ENCODE measurements at regions not wholly inside any gene's neighbourhood (a gene's known extent, or its start where the extent isn't known, plus 50 kb on each side); places are given as distances from the start of the nearest gene placed in this dataset.

GRCh38 chr14:81729622-81730021 lies 196.0 kb upstream of the SEL1L start:
- no peak overlapping the region for H3K4me3 ChIP-seq (replicated peaks; ENCODE audit: low read depth, low read length)
- TF ChIP-seq CTCF (IDR thresholded peaks at IDR 0.05; ENCODE audit: low read length, missing control alignments), result no peak
- DNase-seq (ENCODE audit: low read depth), result no peak

GRCh38 chr14:81737938-81738337 lies 204.3 kb upstream of the SEL1L start:
- DNase-seq (ENCODE audit: low read depth), result no peak
- TF ChIP-seq CTCF (IDR thresholded peaks at IDR 0.05; ENCODE audit: low read length, missing control alignments), result no peak
- no peak overlapping the region for H3K4me3 ChIP-seq (replicated peaks; ENCODE audit: low read depth, low read length)

- no peak for TF ChIP-seq CTCF (IDR thresholded peaks at IDR 0.05; ENCODE audit: low read length, missing control alignments)
- DNase-seq (ENCODE audit: low read depth), result no peak
- no peak overlapping the region for H3K4me3 ChIP-seq (replicated peaks; ENCODE audit: low read depth, low read length)
Observed at GRCh38 chr14:81738946-81739659, 205.4 kb upstream of the SEL1L start.

- no peak for TF ChIP-seq CTCF (IDR thresholded peaks at IDR 0.05; ENCODE audit: low read length, missing control alignments)
- no peak for DNase-seq (ENCODE audit: low read depth)
- no peak overlapping the region for H3K4me3 ChIP-seq (replicated peaks; ENCODE audit: low read depth, low read length)
Observed at GRCh38 chr14:81743605-81744004, 210.0 kb upstream of the SEL1L start.

GRCh38 chr14:81751198-81751597 lies 217.5 kb upstream of the SEL1L start:
- no peak for DNase-seq (ENCODE audit: low read depth)
- H3K4me3 ChIP-seq (replicated peaks; ENCODE audit: low read depth, low read length), result no peak overlapping the region
- no peak for TF ChIP-seq CTCF (IDR thresholded peaks at IDR 0.05; ENCODE audit: low read length, missing control alignments)

- H3K4me3 ChIP-seq (replicated peaks; ENCODE audit: low read depth, low read length), result no peak overlapping the region
- no peak for TF ChIP-seq CTCF (IDR thresholded peaks at IDR 0.05; ENCODE audit: low read length, missing control alignments)
- no peak for DNase-seq (ENCODE audit: low read depth)
Observed at GRCh38 chr14:81759541-81759940, 225.9 kb upstream of the SEL1L start.

GRCh38 chr14:81765651-81766275 lies 232.1 kb upstream of the SEL1L start:
- no peak for DNase-seq (ENCODE audit: low read depth)
- no peak overlapping the region for H3K4me3 ChIP-seq (replicated peaks; ENCODE audit: low read depth, low read length)
- TF ChIP-seq CTCF (IDR thresholded peaks at IDR 0.05; ENCODE audit: low read length, missing control alignments), result no peak

All from fibroblast of pulmonary artery (primary cell).